Choroid plexus epithelial cell (primary cell): ENCODE measurements at regions not wholly inside any gene's neighbourhood (a gene's known extent, or its start where the extent isn't known, plus 50 kb on each side); places are given as distances from the start of the nearest gene placed in this dataset.

Experiments
- DNase-seq: peaks from one replicate; pipeline ENCODE4 v3.0.0-alpha.2; 2010; ENCODE audit warnings: low read depth
- H3K4me3 ChIP-seq: 2 replicates; pipeline ENCODE4 v1.5.1; 2011; ENCODE audit warnings: low read depth, mild to moderate bottlenecking, control low read depth, low read length, moderate library complexity
- CTCF ChIP-seq: conservative IDR thresholded peaks from 2 replicates; pipeline ENCODE4 v1.5.1; 2011; ENCODE audit warnings: low read depth, mild to moderate bottlenecking, control low read depth, inconsistent platforms, low read length, moderate library complexity

GRCh38 chr5:51988634-51989033 is 605.4 kb downstream of the ISL1 start:
- DNase-seq, result no peak
- TF ChIP-seq CTCF, result no peak

GRCh38 chr5:51990241-51990640 is 607.0 kb downstream of the ISL1 start:
- H3K4me3 ChIP-seq, result no peak overlapping the region
- no peak for DNase-seq
- no peak for TF ChIP-seq CTCF

More at GRCh38 chr5:51988634-51989033, 605.4 kb downstream of the ISL1 start:
- no peak overlapping the region for H3K4me3 ChIP-seq

- TF ChIP-seq CTCF, result no peak
- H3K4me3 ChIP-seq, result no peak overlapping the region
- DNase-seq, result no peak
These were observed 607.5 kb downstream of the ISL1 start for GRCh38 chr5:51990661-51991180.

- H3K4me3 ChIP-seq, result no peak overlapping the region
- no peak for DNase-seq
- TF ChIP-seq CTCF, result no peak
These were observed 608.7 kb downstream of the ISL1 start for GRCh38 chr5:51991940-51992339.

GRCh38 chr5:51995773-51996306 is 612.6 kb downstream of the ISL1 start:
- DNase-seq, result no peak
- no peak overlapping the region for H3K4me3 ChIP-seq
- no peak for TF ChIP-seq CTCF

- no peak overlapping the region for H3K4me3 ChIP-seq
- DNase-seq, result no peak
- TF ChIP-seq CTCF, result no peak
These were observed 613.2 kb downstream of the ISL1 start for GRCh38 chr5:51996356-51996861.

- DNase-seq, result no peak
- no peak for TF ChIP-seq CTCF
- H3K4me3 ChIP-seq, result no peak overlapping the region
These were observed 614.3 kb downstream of the ISL1 start for GRCh38 chr5:51997500-51997899.
